NB4 (cell line): ENCODE measurements at regions not wholly inside any gene's neighbourhood (a gene's known extent, or its start where the extent isn't known, plus 50 kb on each side); places are given as distances from the start of the nearest gene placed in this dataset.

Experiments used
- MYC ChIP-seq: IDR thresholded peaks from 2 replicates; pipeline ENCODE4 v1.6.1; 2011; ENCODE audit warnings: low read depth, low read length
- POLR2A ChIP-seq: IDR thresholded peaks from 2 replicates; pipeline ENCODE4 v1.6.1; 2011; ENCODE audit warnings: mild to moderate bottlenecking; ENCODE audit not compliant: insufficient read length; ENCODE audit errors: extremely low read depth
- TF ChIP-seq, protein P1 (sequence below): IDR thresholded peaks from one replicate; pipeline ENCODE4 v1.5.1; 2012; ENCODE audit warnings: low read depth, low read length
- TF ChIP-seq, protein P2 (sequence below): IDR thresholded peaks from 2 replicates; pipeline ENCODE4 v1.6.1; 2011; ENCODE audit warnings: low read depth, low read length

DNA sequence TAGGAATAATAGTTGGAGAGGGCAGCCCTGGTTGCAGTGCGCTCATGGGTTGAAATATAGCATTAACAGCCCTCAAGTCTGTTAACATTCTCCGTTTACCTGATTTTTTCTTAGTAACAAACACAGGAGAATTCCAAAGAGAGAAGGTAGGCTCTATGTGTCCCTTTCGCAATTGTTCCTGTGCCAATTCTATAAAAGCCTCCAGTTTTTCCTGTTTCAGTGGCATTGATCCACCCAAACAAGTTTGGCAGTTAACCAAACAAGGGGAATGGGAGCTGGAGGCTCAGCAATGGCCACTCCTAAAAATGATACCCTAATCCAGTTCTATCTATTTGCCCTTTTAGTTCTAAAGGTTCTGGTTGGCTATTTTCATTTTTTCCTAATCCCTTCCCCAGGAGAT is 151.6 kb downstream of the ZNF486 start:
- TF ChIP-seq, protein P1, sequence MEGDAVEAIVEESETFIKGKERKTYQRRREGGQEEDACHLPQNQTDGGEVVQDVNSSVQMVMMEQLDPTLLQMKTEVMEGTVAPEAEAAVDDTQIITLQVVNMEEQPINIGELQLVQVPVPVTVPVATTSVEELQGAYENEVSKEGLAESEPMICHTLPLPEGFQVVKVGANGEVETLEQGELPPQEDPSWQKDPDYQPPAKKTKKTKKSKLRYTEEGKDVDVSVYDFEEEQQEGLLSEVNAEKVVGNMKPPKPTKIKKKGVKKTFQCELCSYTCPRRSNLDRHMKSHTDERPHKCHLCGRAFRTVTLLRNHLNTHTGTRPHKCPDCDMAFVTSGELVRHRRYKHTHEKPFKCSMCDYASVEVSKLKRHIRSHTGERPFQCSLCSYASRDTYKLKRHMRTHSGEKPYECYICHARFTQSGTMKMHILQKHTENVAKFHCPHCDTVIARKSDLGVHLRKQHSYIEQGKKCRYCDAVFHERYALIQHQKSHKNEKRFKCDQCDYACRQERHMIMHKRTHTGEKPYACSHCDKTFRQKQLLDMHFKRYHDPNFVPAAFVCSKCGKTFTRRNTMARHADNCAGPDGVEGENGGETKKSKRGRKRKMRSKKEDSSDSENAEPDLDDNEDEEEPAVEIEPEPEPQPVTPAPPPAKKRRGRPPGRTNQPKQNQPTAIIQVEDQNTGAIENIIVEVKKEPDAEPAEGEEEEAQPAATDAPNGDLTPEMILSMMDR: no peak
- TF ChIP-seq MYC (no peak), POLR2A (no peak)
- TF ChIP-seq, protein P2, sequence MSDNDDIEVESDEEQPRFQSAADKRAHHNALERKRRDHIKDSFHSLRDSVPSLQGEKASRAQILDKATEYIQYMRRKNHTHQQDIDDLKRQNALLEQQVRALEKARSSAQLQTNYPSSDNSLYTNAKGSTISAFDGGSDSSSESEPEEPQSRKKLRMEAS: no peak
